Activated CD8-positive, alpha-beta memory T cell treated with anti-CD3 and anti-CD28 coated beads, Interleukin-2, amount 10 ng/mL, durations not matched to agents 7 days and 5 days (primary cell): ENCODE measurements at regions not wholly inside any gene's neighbourhood (a gene's known extent, or its start where the extent isn't known, plus 50 kb on each side); places are given as distances from the start of the nearest gene placed in this dataset.
A peak's percentile ranks its signal among the peaks of the same experiment; 100 is the strongest.
"Not testable (repeated sequence)": the region's sequence is repeated elsewhere in the genome, so short reads cannot be mapped to it uniquely, and the experiment has no call there.

Experiments used
- ATAC-seq: fragments of 150-1000 bp; cut with Tn5 transposase; one replicate; pipeline ENCODE4 v1.10.0; 2021; ENCODE audit warnings: moderate library complexity
- CTCF ChIA-PET: fragments of 350-600 bp; sonication (Branson Sonifier 250); formaldehyde crosslinking; loops from one replicate; lab custom pipeline; 2021; ENCODE audit warnings: antibody characterized with exemption; lab: Charles Lee
- DNase-seq: peaks from one replicate; pipeline ENCODE4 v3.0.0-alpha.2; 2020
- H3K27ac Mint-ChIP-seq: one replicate; pipeline ENCODE4 v1.8.0; 2021; ENCODE audit warnings: mild to moderate bottlenecking, mixed read lengths
- H3K27me3 Mint-ChIP-seq: one replicate; pipeline ENCODE4 v1.8.0; 2021; ENCODE audit warnings: mixed read lengths
- H3K36me3 Mint-ChIP-seq: one replicate; pipeline ENCODE4 v1.8.0; 2021; ENCODE audit warnings: mild to moderate bottlenecking, mixed read lengths
- H3K4me1 Mint-ChIP-seq: one replicate; pipeline ENCODE4 v1.8.0; 2021; ENCODE audit warnings: mixed read lengths
- H3K4me3 Mint-ChIP-seq: one replicate; pipeline ENCODE4 v1.8.0; 2021; ENCODE audit warnings: mild to moderate bottlenecking, moderate library complexity, mixed read lengths
- H3K9me3 Mint-ChIP-seq: one replicate; pipeline ENCODE4 v1.8.0; 2022; ENCODE audit warnings: low read depth, mixed read lengths

- ATAC-seq (no peak), DNase-seq (no peak)
- peaks cover 3% of the 10 kb centered on the region for H3K4me1 Mint-ChIP-seq
- H3K9me3 Mint-ChIP-seq = peaks cover 9% of the 10 kb centered on the region
- no peak overlapping the region for H3K4me3 Mint-ChIP-seq
- H3K36me3 Mint-ChIP-seq = peaks cover 4% of the 10 kb centered on the region
- CTCF ChIA-PET = no interaction called here
- peaks cover 38% of the 10 kb centered on the region for H3K27me3 Mint-ChIP-seq
- no peak overlapping the region for H3K27ac Mint-ChIP-seq
Measured at GRCh38 chr3:198096015-198096414, 136.0 kb downstream of the LMLN start.

GRCh38 chr3:198097048-198097447, 137.0 kb downstream of the LMLN start:
- CTCF ChIA-PET = no interaction called here
- DNase-seq = no peak

DNA sequence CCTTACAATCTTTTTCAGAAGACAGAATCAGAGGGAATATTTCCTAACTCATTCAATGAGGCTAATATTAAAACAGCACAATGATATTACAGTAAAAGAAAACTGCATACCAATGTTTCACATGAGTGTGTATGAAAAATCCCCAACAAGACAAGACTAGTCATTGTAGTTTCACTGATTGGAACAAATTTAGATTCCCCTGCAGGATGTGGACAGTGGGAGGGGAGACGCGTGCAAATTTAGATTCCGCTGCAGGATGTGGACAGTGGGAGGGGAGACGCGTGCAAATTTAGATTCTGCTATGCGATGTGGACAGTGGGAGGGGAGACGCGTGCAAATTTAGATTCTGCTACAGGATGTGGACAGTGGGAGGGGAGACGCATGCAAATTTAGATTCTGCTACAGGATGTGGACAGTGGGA, 138.7 kb downstream of the LMLN start:
- CTCF ChIA-PET, H3K4me3 Mint-ChIP-seq, DNase-seq: not testable (repeated sequence)

More at GRCh38 chr3:198097048-198097447, 137.0 kb downstream of the LMLN start:
- Mint-ChIP-seq H3K27ac (no peak overlapping the region), H3K9me3 (peaks cover 9% of the 10 kb centered on the region), H3K4me1 (peaks cover 3% of the 10 kb centered on the region), H3K36me3 (peaks cover 4% of the 10 kb centered on the region), H3K27me3 (peaks cover 37% of the 10 kb centered on the region), H3K4me3 (no peak overlapping the region)
- no peak for ATAC-seq

GRCh38 chr3:198103070-198103469, 143.1 kb downstream of the LMLN start:
- H3K4me3 Mint-ChIP-seq, H3K27me3 Mint-ChIP-seq: not testable (repeated sequence)
- H3K27ac Mint-ChIP-seq = peak overlapping the region; percentile 43

More for the DNA sequence above, 138.7 kb downstream of the LMLN start:
- not testable (repeated sequence) for H3K36me3 Mint-ChIP-seq, ATAC-seq, H3K4me1 Mint-ChIP-seq
- peaks cover 22% of the 10 kb centered on the region for H3K27me3 Mint-ChIP-seq
- peak overlapping the region; percentile 43 for H3K27ac Mint-ChIP-seq
- H3K9me3 Mint-ChIP-seq = peaks cover 13% of the 10 kb centered on the region

GRCh38 chr3:198106265-198106664, 146.2 kb downstream of the LMLN start:
- H3K27ac Mint-ChIP-seq = peak overlapping the region; percentile 66
- peaks cover 23% of the 10 kb centered on the region for H3K27me3 Mint-ChIP-seq
- peaks cover 8% of the 10 kb centered on the region for H3K4me1 Mint-ChIP-seq
- peak overlapping the region; percentile 26 for H3K4me3 Mint-ChIP-seq
- ATAC-seq (no peak), DNase-seq (no peak)
- peaks cover 23% of the 10 kb centered on the region for H3K9me3 Mint-ChIP-seq
- H3K36me3 Mint-ChIP-seq = peaks cover 9% of the 10 kb centered on the region
- CTCF ChIA-PET = no interaction called here

More at GRCh38 chr3:198103070-198103469, 143.1 kb downstream of the LMLN start:
- ATAC-seq, DNase-seq, CTCF ChIA-PET: not testable (repeated sequence)
- peaks cover 12% of the 10 kb centered on the region for H3K36me3 Mint-ChIP-seq
- H3K4me1 Mint-ChIP-seq = peaks cover 10% of the 10 kb centered on the region
- peaks cover 22% of the 10 kb centered on the region for H3K9me3 Mint-ChIP-seq

GRCh38 chr3:198107840-198108734, 148.1 kb downstream of the LMLN start:
- Mint-ChIP-seq H3K27ac (no peak overlapping the region), H3K4me1 (peaks cover 10% of the 10 kb centered on the region), H3K36me3 (peaks cover 12% of the 10 kb centered on the region), H3K4me3 (no peak overlapping the region), H3K27me3 (peaks cover 33% of the 10 kb centered on the region), H3K9me3 (peaks cover 21% of the 10 kb centered on the region)
- CTCF ChIA-PET = no interaction called here
- DNase-seq (no peak), ATAC-seq (no peak)

- no peak overlapping the region for H3K27ac Mint-ChIP-seq
- no peak for DNase-seq
- peaks cover 21% of the 10 kb centered on the region for H3K36me3 Mint-ChIP-seq
- CTCF ChIA-PET = no interaction called here
- H3K27me3 Mint-ChIP-seq = peaks cover 49% of the 10 kb centered on the region
- peaks cover 26% of the 10 kb centered on the region for H3K9me3 Mint-ChIP-seq
- no peak for ATAC-seq
- H3K4me1 Mint-ChIP-seq = peaks cover 17% of the 10 kb centered on the region
- H3K4me3 Mint-ChIP-seq = no peak overlapping the region
Measured at GRCh38 chr3:198109883-198110282, 149.9 kb downstream of the LMLN start.

DNA sequence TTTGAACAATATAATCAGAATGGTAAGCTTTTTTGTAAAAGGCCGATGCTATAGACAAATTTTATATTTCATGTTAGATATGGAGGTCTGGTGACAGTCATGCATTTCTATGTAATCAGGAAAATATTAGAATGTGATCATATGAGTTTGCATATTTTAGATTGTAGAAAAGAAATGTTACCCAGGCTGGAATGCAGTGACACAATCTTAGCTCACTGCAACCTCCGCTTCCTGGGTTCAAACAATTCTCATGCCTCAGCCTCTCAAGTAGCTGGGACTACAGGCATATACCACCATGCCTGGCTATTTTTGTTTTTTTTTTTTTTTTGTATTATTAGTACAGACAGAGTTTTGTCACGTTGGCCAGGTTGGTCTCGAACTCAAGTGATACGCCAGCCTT, 152.0 kb downstream of the LMLN start:
- DNase-seq = no peak
- Mint-ChIP-seq H3K36me3 (peaks cover 12% of the 10 kb centered on the region), H3K4me3 (no peak overlapping the region), H3K27ac (no peak overlapping the region), H3K9me3 (peaks cover 17% of the 10 kb centered on the region), H3K4me1 (peaks cover 9% of the 10 kb centered on the region), H3K27me3 (peaks cover 62% of the 10 kb centered on the region)
- CTCF ChIA-PET = interaction anchor here (2.3 kb wide), 1 partner anchor 31 kb away, joined by 8 read pairs; no protein-coding TSS in a partner anchor
- ATAC-seq = no peak

- H3K27me3 Mint-ChIP-seq = peaks cover 66% of the 10 kb centered on the region
- H3K4me1 Mint-ChIP-seq = peaks cover 9% of the 10 kb centered on the region
- H3K27ac Mint-ChIP-seq = no peak overlapping the region
- H3K36me3 Mint-ChIP-seq = peaks cover 12% of the 10 kb centered on the region
- no peak for DNase-seq
- peak overlapping the region; percentile 8 for H3K4me3 Mint-ChIP-seq
- H3K9me3 Mint-ChIP-seq = peaks cover 10% of the 10 kb centered on the region
- CTCF ChIA-PET = no interaction called here
- ATAC-seq = no peak
Measured at GRCh38 chr3:198113206-198114053, 153.4 kb downstream of the LMLN start.

- not testable (repeated sequence) for ATAC-seq
Measured at GRCh38 chr3:198114516-198114915, 154.5 kb downstream of the LMLN start.

DNA sequence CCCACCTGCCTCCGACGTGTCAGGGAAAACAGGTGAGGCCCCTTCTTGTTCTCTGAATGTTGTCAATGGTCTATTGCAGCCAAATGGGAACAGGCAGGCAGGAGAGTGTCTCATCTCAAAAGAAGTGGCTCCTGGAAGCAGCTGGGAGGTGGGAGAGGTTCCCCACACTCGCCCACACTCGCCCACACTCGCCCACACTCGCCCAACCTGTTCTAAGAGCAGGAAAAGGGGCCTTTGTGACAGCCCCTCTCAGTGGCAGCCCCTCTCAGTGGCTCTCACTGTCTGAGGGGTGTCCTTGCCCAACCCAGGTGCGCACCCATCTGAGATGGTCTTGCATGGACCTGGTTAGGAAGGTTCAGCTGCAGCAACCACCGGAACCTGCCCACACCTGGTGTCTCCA, 162.2 kb downstream of the LMLN start:
- ATAC-seq, CTCF ChIA-PET, H3K27ac Mint-ChIP-seq, H3K36me3 Mint-ChIP-seq, H3K9me3 Mint-ChIP-seq, H3K4me1 Mint-ChIP-seq, H3K4me3 Mint-ChIP-seq, DNase-seq: not testable (repeated sequence)
- H3K27me3 Mint-ChIP-seq = peaks cover 22% of the 10 kb centered on the region

More at GRCh38 chr3:198114516-198114915, 154.5 kb downstream of the LMLN start:
- not testable (repeated sequence) for H3K27ac Mint-ChIP-seq, H3K4me3 Mint-ChIP-seq, H3K9me3 Mint-ChIP-seq, H3K4me1 Mint-ChIP-seq, DNase-seq
- Mint-ChIP-seq H3K27me3 (peaks cover 64% of the 10 kb centered on the region), H3K36me3 (peaks cover 12% of the 10 kb centered on the region)
- CTCF ChIA-PET = interaction anchor here (1.6 kb wide), 1 partner anchor 34 kb away, joined by 5 read pairs; no protein-coding TSS in a partner anchor

- CTCF ChIA-PET, H3K36me3 Mint-ChIP-seq, H3K27ac Mint-ChIP-seq, H3K9me3 Mint-ChIP-seq, DNase-seq, ATAC-seq, H3K4me1 Mint-ChIP-seq, H3K27me3 Mint-ChIP-seq, H3K4me3 Mint-ChIP-seq: not testable (repeated sequence)
Measured at GRCh38 chr3:198137038-198137835, 177.2 kb downstream of the LMLN start.

GRCh38 chr3:198138205-198138604, 178.2 kb downstream of the LMLN start:
- DNase-seq, H3K4me3 Mint-ChIP-seq, H3K36me3 Mint-ChIP-seq, H3K9me3 Mint-ChIP-seq, CTCF ChIA-PET, H3K27me3 Mint-ChIP-seq, H3K4me1 Mint-ChIP-seq, H3K27ac Mint-ChIP-seq, ATAC-seq: not testable (repeated sequence)
